ENCODE measurements at regions not wholly inside any gene's neighbourhood (a gene's known extent, or its start where the extent isn't known, plus 50 kb on each side); places are given as distances from the start of the nearest gene placed in this dataset.

DNA sequence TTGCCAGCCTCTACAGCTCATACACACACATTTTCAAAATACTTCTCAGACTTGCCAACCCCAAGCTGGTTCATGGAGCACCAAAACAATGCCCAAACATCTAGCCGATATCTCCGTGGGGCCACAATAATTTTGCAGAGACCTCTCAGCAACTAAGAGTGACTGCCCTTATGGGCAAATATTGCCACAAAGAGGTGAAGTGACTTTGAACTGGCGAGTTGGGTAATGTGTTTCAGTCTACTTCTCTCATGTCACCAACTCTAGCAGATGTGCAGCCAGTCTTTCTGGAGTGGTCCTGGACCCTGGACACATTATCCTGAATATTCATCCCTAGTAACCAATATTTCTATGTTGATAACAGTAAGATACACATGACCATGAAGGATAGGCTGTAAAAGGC lies 290.3 kb downstream of the EMP1 start:
- no peak for DNase-seq

DNA sequence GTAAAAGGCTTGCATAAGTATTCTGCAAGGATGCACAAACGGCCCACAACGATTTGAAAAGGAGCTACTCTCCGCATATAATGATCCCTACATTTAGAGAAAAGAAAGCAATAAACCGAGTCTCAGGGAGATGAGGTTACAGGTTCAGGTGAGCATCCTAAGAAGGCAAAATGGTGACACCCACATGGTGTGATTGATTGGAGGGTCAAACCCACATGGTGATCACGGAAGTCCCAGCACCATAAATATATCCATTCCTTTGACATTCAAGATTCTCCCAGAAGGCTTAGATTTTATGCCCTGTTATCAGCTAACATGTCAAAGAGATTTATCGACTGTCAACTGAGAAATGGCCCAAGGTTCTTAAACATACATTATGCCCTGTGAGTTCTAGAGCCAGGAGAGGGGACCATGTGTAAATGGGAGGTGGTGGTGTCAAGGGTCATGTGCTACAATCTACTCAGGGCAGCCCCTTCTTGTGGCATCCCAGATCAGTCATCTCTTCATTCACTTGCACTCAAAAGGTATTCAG lies 282.2 kb downstream of the EMP1 start:
- DNase-seq: no peak

DNA sequence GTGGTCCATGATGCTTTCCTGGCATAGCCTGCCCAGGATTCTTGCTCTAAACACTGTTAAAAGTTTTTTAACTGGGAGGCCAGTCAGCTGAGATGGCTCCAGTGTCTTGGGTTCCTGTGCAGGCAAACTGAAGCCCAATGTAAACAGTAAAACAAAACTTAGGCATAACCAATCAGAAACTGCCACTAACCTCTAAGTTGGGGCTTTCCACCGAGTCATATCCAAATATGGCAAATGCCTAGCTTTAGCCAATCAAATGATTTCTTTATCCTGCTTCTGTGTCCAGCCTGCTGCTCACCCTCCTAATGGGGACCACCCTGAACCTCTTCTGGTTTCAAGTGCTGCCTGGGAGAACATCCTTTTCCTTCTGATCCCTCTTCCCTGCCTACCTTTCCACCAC lies 277.9 kb downstream of the EMP1 start:
- DNase-seq: no peak

DNA sequence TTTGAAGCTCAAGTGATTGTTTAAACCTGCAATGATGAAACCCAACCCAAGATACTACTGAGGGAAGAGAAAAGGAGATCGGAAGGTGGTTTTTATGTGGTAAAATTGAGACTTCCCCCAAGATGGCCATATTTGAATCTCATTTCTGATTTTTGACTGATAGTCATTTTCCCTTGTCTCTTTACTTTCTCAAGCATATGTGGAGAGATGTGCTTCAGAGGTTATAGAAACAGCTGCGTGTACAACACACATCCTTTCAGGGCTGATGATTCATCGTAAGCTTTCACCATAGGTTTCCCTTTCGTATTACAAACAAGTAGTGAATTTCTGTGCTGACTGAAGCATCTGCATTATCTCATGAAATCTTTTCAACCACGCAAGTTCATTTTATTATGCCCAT lies 276.2 kb downstream of the EMP1 start:
- no peak for DNase-seq

DNA sequence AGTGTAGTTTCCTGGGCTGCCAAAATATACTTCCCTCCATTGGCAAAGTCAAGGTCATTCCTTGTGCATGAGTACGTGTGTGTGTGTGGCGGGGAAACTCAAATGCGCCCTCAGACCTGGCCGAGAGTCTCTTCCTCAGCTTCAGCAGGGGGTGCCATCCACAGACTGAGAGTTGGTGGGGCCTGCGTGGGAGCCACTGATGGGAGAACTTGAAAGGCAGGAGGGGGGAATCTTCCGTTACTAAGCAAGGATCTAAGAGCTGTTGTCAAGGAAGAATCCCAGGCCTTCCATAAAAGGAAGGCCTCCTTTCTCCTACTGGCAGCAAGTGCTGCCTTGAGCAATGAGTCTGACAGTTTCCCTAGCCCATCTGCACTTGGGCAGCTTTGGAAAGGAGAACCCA lies 274.9 kb downstream of the EMP1 start:
- no peak for DNase-seq

DNA sequence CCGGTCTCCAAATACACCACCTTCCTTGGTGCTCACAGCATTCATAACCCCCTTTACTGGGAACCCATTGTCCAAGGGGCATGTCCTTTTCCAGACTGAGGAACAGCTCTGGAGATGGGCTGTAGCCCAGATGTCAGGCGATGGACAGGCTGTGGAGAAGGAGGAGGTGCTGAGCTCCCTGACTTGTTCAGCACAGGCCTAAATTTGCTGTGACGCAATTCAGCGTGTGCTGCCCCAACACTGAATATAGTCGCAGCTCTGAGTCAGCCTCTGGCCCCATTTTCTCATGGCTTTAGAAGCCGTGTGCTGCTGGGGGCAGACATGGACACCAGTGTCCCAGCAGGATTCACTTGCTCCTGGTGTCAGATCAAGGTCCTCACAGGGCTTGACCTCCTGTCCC lies 269.1 kb downstream of the EMP1 start:
- DNase-seq: no peak

DNA sequence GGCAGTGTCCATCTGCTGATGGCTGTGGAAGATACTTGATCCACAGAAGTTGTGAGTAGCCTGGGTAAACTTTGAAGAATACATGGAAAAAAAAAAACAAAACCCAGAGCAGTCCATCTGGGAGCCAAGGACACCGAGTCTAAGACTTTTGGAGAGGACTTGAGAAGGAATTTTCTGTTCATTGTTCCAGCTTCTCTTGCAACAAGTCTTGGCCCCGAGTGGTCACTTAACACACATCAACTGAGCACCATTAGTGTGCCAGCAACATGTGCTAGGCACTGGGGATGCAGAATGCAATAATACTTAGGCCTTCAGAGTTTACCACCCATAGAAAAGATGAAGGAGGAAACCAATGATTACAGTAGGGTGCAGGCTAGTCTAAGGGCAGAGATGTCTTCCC lies 266.7 kb downstream of the EMP1 start:
- no peak for DNase-seq

DNA sequence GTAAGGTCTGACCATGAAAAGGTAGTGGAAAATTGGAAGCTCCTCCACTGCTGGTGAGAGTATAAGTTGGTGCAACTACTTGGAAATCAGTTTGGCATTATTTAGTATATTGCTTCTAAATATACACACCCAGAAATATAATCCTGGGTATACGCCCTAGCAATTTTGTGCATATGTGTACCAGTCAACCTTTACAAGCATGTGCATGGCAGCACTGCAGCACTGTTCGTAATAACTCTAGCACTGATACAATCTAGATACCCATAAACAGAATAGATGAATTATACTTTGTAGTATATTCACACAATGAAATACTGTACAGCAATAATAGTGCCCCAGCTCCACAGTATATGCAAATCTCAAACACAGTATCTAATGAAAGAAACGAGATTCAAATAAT lies 265.9 kb downstream of the EMP1 start:
- no peak for DNase-seq

DNA sequence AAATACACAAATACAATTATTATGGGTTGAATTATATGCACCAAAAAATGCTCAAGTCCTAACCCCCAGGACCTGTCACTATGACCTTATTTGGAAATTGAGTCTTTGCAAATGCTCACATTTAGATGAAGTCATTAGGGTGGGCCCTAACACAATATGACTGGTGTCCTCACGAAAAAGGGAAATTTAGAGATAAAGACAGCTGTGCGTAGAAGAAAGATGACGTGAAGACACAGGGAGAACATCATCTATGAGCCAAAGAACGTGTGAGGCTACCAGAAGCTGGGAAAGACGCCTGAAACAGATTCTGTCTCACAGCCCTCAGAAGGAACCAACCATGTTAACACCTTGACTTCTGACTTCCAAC lies 259.2 kb downstream of the EMP1 start:
- DNase-seq: no peak

DNA sequence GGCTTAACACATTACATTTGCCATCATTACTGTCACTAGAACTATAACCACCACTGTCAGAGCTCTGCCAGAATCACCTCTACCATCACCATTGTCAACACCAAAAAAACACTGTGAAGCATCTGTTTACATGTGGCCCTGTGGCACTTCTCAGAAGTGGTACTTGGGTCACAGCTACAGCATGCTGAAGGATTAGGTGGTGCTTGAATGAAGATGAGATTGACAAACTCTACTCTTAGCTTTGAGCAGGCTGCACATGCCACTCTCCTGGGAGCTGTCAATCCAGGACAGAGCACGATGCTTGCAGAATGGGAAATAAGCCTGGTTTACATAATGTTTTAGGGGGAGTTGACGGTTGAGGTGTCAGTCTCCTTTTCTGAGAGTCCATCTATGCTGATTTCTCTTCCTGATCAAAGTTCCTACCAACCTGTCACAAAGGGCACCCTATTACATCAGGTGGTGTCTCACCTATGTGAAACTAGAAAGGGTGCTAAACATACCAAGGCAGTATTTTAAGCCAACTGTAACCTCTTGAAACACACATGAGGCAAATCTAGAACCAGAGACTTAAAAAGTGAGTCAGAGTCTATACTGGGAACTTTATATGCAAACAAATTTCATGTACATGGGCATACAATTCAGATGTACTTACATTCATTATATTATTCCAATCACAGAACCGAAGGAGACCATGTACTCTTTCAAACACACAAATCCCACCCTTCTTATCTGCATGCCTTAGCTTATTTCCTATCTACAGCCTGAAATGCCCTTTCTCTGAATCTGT lies 258.7 kb downstream of the EMP1 start:
- DNase-seq: no peak

DNA sequence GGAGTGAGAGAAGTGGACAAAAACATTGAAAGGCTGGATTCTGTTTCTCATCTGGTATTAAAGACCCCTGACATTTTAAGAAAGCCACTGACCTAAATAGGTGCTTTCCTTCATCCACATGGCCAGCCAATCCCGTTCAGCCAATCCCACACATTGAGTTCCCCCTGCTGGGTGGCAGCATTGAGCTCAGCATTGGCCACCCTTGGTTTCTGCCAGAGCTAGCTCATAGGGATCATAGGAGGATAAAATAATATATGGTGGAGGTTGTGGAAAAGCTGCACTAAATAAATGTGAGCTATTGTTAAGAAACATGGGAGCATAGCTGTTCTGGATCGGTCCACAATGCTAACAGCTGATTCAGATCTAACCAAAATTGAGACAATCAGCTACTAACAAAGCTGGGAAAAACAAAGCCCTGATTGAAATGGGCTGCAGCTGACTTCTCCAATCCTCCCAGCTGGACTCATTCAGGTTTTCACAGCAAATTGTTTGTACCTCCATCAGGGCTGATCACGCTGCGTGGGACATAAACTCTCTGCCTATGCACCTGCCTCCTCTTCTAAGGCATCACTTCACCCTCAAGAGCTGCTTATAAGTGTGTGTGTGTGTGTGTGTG lies 256.5 kb downstream of the EMP1 start:
- DNase-seq: no peak

DNA sequence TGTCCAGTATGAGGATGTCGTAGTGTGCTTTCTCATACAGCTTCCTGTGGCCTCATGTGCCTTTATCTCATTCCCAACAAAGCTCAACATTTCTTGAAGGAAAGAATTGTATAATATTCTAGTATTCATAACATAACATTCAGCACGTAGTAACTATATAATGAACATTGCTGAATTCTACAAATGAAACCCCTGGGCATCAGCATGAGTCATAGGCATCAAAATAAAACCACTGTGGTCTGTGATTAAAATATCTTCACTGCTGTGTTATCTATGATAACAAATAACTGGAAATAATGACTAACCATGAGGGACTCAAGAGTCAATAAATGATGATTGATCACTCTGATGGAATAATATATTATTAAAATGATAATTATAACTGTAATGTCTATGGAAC lies 255.2 kb downstream of the EMP1 start:
- no peak for DNase-seq

DNA sequence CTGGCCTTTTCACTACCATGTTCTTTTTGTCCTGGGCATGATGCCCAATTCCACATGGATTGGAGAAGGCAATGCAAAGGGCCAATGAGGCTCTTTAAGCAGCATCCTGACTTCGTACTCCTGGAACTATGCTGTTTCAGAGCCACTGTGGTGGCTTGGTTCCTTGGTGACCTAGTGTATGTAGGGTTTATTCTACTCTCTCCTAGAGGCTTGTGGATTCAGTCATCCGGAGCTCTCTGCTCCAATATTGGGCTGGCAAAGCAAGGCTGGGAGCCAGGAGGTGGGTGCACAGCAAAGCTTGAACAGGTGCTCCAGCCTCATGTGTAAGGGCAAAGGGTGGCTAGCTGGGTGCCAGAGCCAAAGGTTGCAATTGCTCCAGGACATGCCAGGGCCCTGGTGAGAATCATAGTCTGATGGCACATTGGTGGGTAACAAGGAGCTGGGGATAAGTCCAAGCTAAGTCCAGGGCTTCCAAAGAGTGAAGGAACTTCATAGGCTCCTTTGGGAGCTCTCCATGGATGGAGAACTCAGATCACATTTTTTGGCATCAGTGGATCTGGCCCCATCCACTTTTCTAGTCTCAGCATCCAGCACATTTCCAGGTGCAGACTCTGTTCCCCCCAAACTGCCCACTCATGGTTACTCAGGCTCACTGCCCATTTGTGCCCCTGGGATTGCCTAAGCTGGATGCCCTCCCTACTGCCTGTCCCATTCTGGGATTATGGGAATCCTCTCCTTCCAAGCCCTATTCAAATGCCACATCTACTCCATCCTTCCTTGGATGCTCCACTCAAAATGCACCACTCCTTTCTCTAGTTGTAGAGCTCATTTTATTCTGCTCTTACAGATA lies 253.9 kb downstream of the EMP1 start:
- DNase-seq: no peak

DNA sequence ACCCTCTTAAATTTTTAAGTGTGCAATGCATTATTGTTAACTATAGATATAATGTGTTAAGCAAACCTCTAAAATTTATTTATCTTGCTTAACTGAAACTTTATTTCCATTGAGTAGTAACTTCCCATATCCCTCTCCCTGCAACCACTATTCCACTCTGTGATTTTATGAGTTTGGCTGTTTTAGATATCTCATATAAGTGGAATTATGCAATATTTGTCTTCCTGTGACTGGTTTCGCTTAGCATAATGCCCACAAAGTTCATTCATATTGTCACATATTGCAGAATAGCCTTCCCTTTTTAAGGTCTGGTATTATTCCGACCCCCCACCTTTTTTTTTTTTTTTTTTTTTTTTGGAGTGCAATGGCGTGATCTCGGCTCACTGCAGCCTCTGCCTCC lies 247.6 kb downstream of the EMP1 start:
- DNase-seq: peak; percentile 1

DNA sequence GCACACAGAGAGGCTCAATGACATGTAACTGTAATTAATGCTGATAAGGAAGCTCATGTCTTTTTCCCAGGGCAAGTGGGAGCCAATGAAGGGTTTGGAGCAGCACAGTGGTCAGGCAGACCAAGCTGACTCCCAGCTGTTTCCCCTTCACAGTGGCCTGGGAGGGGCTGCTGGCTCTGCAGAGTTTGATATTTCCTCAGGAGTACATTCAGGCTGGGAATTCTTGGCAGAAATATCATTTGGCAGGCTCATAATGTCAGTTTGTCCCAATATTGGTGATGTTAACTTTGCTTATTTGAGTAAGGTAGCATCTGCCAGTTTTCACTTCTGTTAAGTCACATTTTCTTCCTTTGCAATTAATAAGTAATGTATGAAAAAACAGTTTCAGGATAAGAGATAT lies 247.0 kb downstream of the EMP1 start:
- no peak for DNase-seq

DNA sequence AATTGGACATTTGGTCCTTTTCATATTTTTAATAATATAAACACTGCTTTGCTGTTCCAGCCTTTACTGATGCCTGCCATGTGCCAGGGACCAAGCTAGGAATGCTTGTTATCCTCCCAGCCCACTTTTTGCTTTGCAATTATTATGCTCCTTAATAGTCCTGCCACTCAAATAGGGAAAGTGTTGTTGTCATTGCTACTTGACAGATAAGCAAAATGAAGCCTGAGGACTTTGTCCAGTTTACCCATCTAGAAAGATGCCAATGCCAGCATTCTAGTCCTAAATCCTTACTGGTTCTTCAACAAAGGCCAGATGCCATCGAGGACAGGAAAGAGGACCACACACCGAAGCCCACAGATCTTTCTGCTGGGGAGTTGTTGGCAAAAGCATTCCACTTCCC lies 246.5 kb downstream of the EMP1 start:
- no peak for DNase-seq

DNA sequence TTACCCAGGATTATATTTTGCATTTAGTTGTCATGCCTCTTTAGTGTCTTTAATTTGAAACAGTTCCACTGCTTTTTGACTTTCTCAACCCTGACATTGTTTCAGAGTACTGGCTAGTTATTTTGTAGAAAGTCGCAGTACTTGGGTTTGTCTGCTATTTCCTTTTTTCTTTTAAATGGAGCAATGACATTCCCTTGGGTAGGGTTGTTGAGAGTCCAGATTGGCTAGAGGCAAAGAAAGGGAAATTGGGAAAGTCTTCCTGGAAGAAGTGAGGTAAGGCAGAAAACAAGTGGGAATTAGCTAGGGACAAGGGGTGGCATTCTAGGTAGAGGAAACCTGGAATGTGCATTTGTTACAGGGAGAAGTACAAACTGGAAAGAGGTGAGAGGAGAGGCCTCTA lies 245.9 kb downstream of the EMP1 start:
- DNase-seq: no peak

DNA sequence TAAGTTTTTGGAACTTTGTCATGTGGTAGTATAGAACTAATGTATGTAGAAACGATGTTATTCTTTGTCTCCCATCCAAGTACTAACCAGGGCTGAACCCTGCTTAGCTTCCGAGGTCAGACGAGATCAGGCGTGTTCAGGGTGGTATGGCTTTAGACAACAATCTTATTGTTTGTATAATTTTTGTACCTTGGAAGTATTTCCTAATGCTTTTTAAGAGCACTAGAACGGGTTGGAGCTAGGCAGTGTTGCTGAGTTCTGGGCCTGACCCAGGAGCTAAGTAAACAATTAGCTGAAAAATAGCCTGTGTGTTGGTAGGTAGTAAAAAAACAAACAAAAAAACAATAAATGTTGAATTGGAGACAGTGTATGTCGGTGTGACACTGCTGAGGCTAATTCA lies 244.3 kb downstream of the EMP1 start:
- DNase-seq: no peak

DNA sequence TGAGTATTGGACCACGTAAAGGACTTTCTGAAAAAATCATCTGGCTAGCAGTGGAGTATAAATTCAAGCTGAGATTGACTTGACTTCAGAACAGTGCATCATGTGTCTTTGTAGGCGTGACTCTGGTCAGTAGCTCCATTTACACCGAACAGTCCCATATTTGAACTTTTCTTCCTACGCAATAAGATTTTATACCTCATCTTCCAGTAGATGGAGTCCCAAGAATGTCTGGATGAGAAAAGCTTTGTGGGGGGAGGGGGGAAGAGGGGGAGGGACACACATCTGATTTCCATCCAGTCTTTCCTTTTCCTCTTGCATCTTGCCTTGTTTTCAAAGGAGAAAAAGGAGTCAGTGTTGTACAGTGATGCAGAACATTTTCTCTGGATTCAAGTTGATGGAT lies 241.0 kb downstream of the EMP1 start:
- DNase-seq: no peak

DNA sequence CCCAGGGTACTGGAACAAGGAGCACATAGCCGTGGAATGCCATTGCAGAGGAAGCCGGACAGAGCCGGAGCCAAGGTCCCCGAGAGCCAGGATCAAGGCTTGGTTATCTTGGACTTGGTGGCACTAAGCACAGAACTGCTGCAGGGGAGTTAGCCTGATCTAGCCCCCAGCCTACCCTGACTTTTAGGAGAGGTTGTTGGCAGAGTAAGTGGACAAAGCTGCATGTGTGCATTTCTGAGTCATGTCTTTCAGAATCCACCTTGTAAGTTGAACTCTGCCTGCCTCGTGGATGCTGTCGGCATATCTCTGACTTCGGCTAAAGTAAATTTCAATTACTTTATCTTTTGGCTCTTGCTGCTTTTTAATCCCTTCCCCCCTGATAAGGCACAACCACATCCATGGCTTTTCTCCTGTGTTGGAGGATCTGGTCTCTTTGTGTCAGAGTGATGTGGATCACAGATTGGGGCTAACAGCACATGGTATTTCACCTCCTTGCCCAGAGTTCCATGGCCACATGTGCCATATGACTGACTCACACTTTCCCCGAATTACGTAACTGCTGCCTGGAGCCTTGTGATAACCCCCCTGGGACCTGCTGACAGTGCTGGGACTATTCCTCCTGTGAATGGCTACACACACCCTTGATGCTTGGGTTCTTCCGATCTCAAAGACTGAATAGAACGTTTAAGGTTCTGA lies 240.3 kb downstream of the EMP1 start:
- no peak for DNase-seq

DNA sequence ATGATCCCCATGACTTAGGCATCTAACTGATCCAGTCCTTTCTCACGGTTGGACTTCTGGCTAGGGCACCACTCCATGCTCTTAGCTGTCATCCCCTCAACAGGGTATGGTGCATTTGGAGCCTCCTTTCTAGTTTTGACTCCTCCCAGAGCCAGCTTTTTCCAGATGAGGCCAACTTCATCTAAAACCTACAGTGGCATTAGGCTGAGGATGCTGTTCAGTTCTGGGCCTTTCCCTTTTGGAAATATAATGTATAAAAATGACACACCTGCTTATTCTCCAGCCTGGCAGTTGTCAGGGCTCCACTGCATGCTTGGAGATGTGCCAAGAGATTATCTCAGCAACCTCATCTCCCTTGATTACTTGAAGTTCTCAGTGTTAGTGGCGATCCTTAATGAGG lies 239.7 kb downstream of the EMP1 start:
- DNase-seq: no peak

DNA sequence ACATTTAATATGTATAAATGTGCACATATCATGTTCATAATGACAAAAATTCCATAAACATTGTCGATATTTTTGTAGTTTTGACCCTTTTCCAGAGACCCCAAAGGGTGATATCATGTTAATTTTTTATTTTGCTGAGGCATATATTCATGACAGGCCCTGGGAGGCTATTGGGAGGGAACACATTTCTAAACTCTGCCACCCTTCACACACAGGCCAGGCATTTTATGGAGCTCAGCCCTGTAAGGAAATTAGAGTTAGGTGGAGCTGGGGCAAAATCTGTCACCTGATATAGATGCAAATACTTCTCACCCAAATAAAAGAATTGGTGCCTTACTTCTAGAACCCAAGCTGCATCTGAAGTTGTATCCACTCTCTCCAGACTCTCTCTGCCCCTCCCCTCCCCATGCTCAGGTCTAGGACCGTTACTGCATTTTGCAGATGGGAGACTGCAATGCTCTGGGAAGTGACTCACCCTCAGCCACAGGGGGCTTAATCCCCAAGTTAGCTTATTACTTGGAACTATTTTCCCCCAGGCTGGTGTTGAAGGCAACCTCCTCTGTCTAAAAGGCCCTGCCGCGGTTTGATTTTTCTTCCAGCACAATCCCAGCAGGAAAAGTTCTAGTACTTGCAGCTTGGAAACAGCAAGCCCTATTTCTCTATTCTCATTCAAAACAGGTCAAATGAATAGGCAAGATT lies 238.9 kb downstream of the EMP1 start:
- DNase-seq: no peak

DNA sequence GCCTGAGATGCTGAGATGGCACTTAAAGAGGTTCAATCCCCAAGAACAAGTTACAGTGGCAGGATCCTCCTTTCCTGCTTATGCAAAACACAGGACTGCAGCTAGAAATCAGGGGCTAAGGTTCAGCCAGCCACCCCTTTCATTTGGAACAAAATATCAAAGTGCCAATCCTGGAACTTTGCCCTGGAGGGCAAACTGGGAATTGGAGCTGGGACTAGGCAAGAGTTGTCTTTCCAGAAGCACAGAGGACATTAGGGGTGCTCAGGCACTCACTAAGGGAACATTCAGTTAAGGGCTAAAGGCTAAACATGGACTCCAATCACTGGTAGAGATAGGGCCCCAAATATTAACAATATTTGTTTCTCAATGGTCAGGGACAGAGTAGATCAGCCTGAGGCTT lies 237.2 kb downstream of the EMP1 start:
- DNase-seq: no peak
